SK-N-SH (cell line): ENCODE measurements at regions not wholly inside any gene's neighbourhood (a gene's known extent, or its start where the extent isn't known, plus 50 kb on each side); places are given as distances from the start of the nearest gene placed in this dataset.

ENCODE experiments used
- EP300 ChIP-seq, 2 experiments: IDR thresholded peaks; 2 replicates each; pipeline versions ENCODE4 v1.4.0 to v1.6.1; 2012; ENCODE audit warnings: borderline replicate concordance in 1 of 2, low read depth in 1 of 2, low read length in 1 of 2
- EZH2phosphoT487 ChIP-seq: fragments of 200-600 bp; sonication (generic); IDR thresholded peaks from 2 replicates; pipeline ENCODE4 v1.6.1; 2017; ENCODE audit warnings: low read depth, mixed run types, mild to moderate bottlenecking, antibody characterized with exemption, moderate library complexity, borderline replicate concordance
- JUND ChIP-seq: IDR thresholded peaks from 2 replicates; pipeline ENCODE4 v1.4.0; 2012
- MXI1 ChIP-seq: IDR thresholded peaks from 2 replicates; pipeline ENCODE4 v1.6.1; 2012; ENCODE audit warnings: mild to moderate bottlenecking, low read depth, low read length, improper control_type of control experiment
- RAD21 ChIP-seq: IDR thresholded peaks from 2 replicates; pipeline ENCODE4 v1.6.1; 2012; ENCODE audit warnings: mild to moderate bottlenecking, low read length
- RFX5 ChIP-seq: IDR thresholded peaks from 2 replicates; pipeline ENCODE4 v1.6.1; 2012; ENCODE audit warnings: mild to moderate bottlenecking, improper control_type of control experiment, low read length
- SMC3 ChIP-seq: IDR thresholded peaks from 2 replicates; pipeline ENCODE4 v1.6.1; 2012; ENCODE audit warnings: low read depth, low read length, improper control_type of control experiment
- TAF1 ChIP-seq: IDR thresholded peaks from 2 replicates; pipeline ENCODE4 v1.6.1; 2012; ENCODE audit warnings: low read depth, mild to moderate bottlenecking, low read length, moderate library complexity, borderline replicate concordance
- TF ChIP-seq, protein P1 (sequence below): fragments of 200-600 bp; sonication (generic); IDR thresholded peaks from 2 replicates; pipeline ENCODE4 v1.6.1; 2017; ENCODE audit warnings: antibody characterized with exemption, mild to moderate bottlenecking, moderate library complexity

GRCh38 chr11:19601235-19601634 is 111.4 kb upstream of the NAV2 start:
- TF ChIP-seq RFX5 (no peak), TAF1 (no peak), EZH2phosphoT487 (no peak), JUND (no peak), SMC3 (no peak), MXI1 (no peak), EP300 (IDR thresholded peaks at IDR 0.05; ENCODE audit: borderline replicate concordance in 1 of 2, low read depth in 1 of 2, low read length in 1 of 2) (no peak), RAD21 (no peak)
- TF ChIP-seq, protein P1, sequence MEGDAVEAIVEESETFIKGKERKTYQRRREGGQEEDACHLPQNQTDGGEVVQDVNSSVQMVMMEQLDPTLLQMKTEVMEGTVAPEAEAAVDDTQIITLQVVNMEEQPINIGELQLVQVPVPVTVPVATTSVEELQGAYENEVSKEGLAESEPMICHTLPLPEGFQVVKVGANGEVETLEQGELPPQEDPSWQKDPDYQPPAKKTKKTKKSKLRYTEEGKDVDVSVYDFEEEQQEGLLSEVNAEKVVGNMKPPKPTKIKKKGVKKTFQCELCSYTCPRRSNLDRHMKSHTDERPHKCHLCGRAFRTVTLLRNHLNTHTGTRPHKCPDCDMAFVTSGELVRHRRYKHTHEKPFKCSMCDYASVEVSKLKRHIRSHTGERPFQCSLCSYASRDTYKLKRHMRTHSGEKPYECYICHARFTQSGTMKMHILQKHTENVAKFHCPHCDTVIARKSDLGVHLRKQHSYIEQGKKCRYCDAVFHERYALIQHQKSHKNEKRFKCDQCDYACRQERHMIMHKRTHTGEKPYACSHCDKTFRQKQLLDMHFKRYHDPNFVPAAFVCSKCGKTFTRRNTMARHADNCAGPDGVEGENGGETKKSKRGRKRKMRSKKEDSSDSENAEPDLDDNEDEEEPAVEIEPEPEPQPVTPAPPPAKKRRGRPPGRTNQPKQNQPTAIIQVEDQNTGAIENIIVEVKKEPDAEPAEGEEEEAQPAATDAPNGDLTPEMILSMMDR: no peak
